H1 (cell line): ENCODE measurements at regions not wholly inside any gene's neighbourhood (a gene's known extent, or its start where the extent isn't known, plus 50 kb on each side); places are given as distances from the start of the nearest gene placed in this dataset.

Experiments used
- CTCF ChIA-PET: fragments of 300-600 bp; sonication (Branson Sonifier 250); formaldehyde crosslinking; loops from one replicate; lab custom pipeline; 2021; ENCODE audit not compliant: partially characterized antibody; lab: Charles Lee
- POLR2A ChIA-PET: fragments of 300-600 bp; sonication (Branson Sonifier 250); formaldehyde crosslinking; loops from one replicate; lab custom pipeline; 2021; ENCODE audit warnings: inconsistent platforms; ENCODE audit not compliant: partially characterized antibody; lab: Charles Lee
- DNase-seq, 2 experiments: peaks; one replicate each; pipeline versions ENCODE4 v3.0.0 to v3.0.0-alpha.2; 2010 to 2022; ENCODE audit warnings: low spot score in 2 of 2, low read depth in 1 of 2, mixed read lengths in 1 of 2
- FAIRE-seq: peaks from 2 replicates; lab custom pipeline; 2011; peaks lifted over from hg19 to GRCh38; lab: Jason Lieb, UNC
- H2AFZ ChIP-seq: 2 replicates; pipeline ENCODE4 v1.8.1; 2012; ENCODE audit warnings: low read length, inconsistent platforms
- H2AK5ac ChIP-seq: 2 replicates; pipeline ENCODE4 v1.6.1; 2013; ENCODE audit warnings: low read depth, low read length
- H2BK120ac ChIP-seq: replicated peaks from 2 replicates; pipeline ENCODE3; 2013; ENCODE audit warnings: low read depth, low read length, inconsistent platforms
- H2BK12ac ChIP-seq: 2 replicates; pipeline ENCODE4 v1.6.1; 2013; ENCODE audit warnings: low read depth, low read length
- H2BK15ac ChIP-seq: 2 replicates; pipeline ENCODE4 v1.6.1; 2013; ENCODE audit warnings: low read length
- H2BK20ac ChIP-seq: 2 replicates; pipeline ENCODE4 v1.6.1; 2013; ENCODE audit warnings: low read length
- H2BK5ac ChIP-seq: 2 replicates; pipeline ENCODE4 v1.6.1; 2013; ENCODE audit warnings: low read depth, low read length
- H3K14ac ChIP-seq: 2 replicates; pipeline ENCODE4 v1.6.1; 2013; ENCODE audit warnings: inconsistent platforms; ENCODE audit not compliant: insufficient read length
- H3K18ac ChIP-seq: 2 replicates; pipeline ENCODE4 v1.6.1; 2013; ENCODE audit warnings: low read length; ENCODE audit errors: extremely low read depth
- H3K23ac ChIP-seq: 2 replicates; pipeline ENCODE4 v1.6.1; 2013; ENCODE audit warnings: inconsistent platforms; ENCODE audit not compliant: insufficient read length
- H3K23me2 ChIP-seq: 2 replicates; pipeline ENCODE4 v1.6.1; 2013; ENCODE audit warnings: low read depth, low read length
- H3K27ac ChIP-seq: 2 replicates; pipeline ENCODE4 v1.6.1; 2011; ENCODE audit warnings: low read depth, low read length, inconsistent platforms
- H3K27me3 ChIP-seq, 4 experiments: replicated peaks in 1 of 4; 1 replicate in 1 of 4; 2 replicates in 3 of 4; pipeline versions ENCODE4 v1.6.1 to v1.8.1; 2011 to 2013; ENCODE audit warnings: low read length in 3 of 4, mild to moderate bottlenecking in 3 of 4, inconsistent platforms in 2 of 4, mixed read lengths in 2 of 4, moderate library complexity in 1 of 4; ENCODE audit not compliant: control insufficient read depth in 3 of 4, insufficient read depth in 3 of 4; ENCODE audit errors: extremely low read depth in 1 of 4
- H3K36me3 ChIP-seq, 4 experiments: 2 replicates each; pipeline versions ENCODE4 v1.6.1 to v1.8.1; 2011 to 2013; ENCODE audit warnings: mild to moderate bottlenecking in 4 of 4, low read length in 3 of 4, moderate library complexity in 2 of 4, control low read depth in 1 of 4, inconsistent platforms in 1 of 4; ENCODE audit not compliant: insufficient read depth in 4 of 4, control insufficient read depth in 2 of 4
- H3K4ac ChIP-seq: replicated peaks from 2 replicates; pipeline ENCODE3; 2013; ENCODE audit warnings: low read length, low read depth, mixed read lengths, inconsistent platforms; ENCODE audit not compliant: insufficient read length
- H3K4me1 ChIP-seq, 4 experiments: replicated peaks in 1 of 4; 1 replicate in 1 of 4; 2 replicates in 3 of 4; pipeline versions ENCODE4 v1.6.1 to v1.8.1; 2011 to 2013; ENCODE audit warnings: low read length in 3 of 4, inconsistent platforms in 2 of 4, mixed read lengths in 1 of 4; ENCODE audit not compliant: insufficient read depth in 4 of 4, control insufficient read depth in 3 of 4
- H3K4me2 ChIP-seq, 2 experiments: 2 replicates each; pipeline versions ENCODE4 v1.6.1 to v1.8.1; 2011 to 2013; ENCODE audit warnings: low read depth in 2 of 2, low read length in 2 of 2, control low read depth in 1 of 2, inconsistent platforms in 1 of 2, mild to moderate bottlenecking in 1 of 2; ENCODE audit not compliant: insufficient read depth in 1 of 2
- H3K4me3 ChIP-seq, 4 experiments: fragments of 200-600, 300-600 bp in 1 of 4; sonication (generic), shearing (Covaris generic), sonication (Bioruptor Twin) in 1 of 4; 2 replicates each; pipeline versions ENCODE4 v1.5.1 to v1.8.1; 2011 to 2016; ENCODE audit warnings: low read length in 4 of 4, low read depth in 3 of 4, control low read depth in 2 of 4, inconsistent platforms in 2 of 4, mild to moderate bottlenecking in 2 of 4, mixed read lengths in 1 of 4, moderate library complexity in 1 of 4; ENCODE audit not compliant: insufficient read depth in 2 of 4; ENCODE audit errors: extremely low read depth in 1 of 4
- H3K56ac ChIP-seq: replicated peaks from 2 replicates; pipeline ENCODE3; 2013; ENCODE audit warnings: low read depth, mild to moderate bottlenecking, mixed read lengths, low read length, inconsistent platforms; ENCODE audit not compliant: insufficient read length
- H3K79me1 ChIP-seq: 2 replicates; pipeline ENCODE4 v1.6.1; 2013; ENCODE audit warnings: low read depth, low read length, control low read depth
- H3K79me2 ChIP-seq, 2 experiments: 2 replicates each; pipeline versions ENCODE4 v1.6.1 to v1.8.1; 2012 to 2013; ENCODE audit warnings: low read length in 2 of 2, mild to moderate bottlenecking in 2 of 2, inconsistent platforms in 1 of 2; ENCODE audit not compliant: insufficient read depth in 2 of 2, control insufficient read depth in 1 of 2
- H3K9ac ChIP-seq, 4 experiments: replicated peaks in 1 of 4; 1 replicate in 1 of 4; 2 replicates in 3 of 4; pipeline versions ENCODE4 v1.6.1 to v1.8.1; 2011 to 2013; ENCODE audit warnings: low read depth in 3 of 4, low read length in 3 of 4, control low read depth in 2 of 4, mild to moderate bottlenecking in 2 of 4, moderate library complexity in 2 of 4, inconsistent platforms in 1 of 4; ENCODE audit errors: extremely low read depth in 1 of 4
- H3K9me3 ChIP-seq, 2 experiments: 2 replicates each; pipeline versions ENCODE4 v1.6.1 to v1.8.1; 2012 to 2013; ENCODE audit warnings: mild to moderate bottlenecking in 2 of 2, moderate library complexity in 2 of 2, control low read depth in 1 of 2, inconsistent platforms in 1 of 2, low read depth in 1 of 2, low read length in 1 of 2, mixed read lengths in 1 of 2; ENCODE audit not compliant: insufficient read depth in 2 of 2
- H4K20me1 ChIP-seq, 2 experiments: replicated peaks in 1 of 2; 2 replicates each; pipeline versions ENCODE3 to v1.8.1; 2011 to 2013; ENCODE audit warnings: inconsistent platforms in 2 of 2, low read length in 2 of 2, mild to moderate bottlenecking in 1 of 2; ENCODE audit not compliant: insufficient read depth in 2 of 2, control insufficient read depth in 1 of 2
- H4K5ac ChIP-seq: 2 replicates; pipeline ENCODE4 v1.6.1; 2013; ENCODE audit warnings: low read length, low read depth, mixed read lengths, inconsistent platforms; ENCODE audit not compliant: insufficient read length
- H4K8ac ChIP-seq: 2 replicates; pipeline ENCODE4 v1.8.0; 2013; ENCODE audit warnings: mild to moderate bottlenecking, moderate library complexity, low read length, inconsistent platforms; ENCODE audit not compliant: insufficient read depth; ENCODE audit errors: extremely low read depth
- H4K91ac ChIP-seq: replicated peaks from 2 replicates; pipeline ENCODE3; 2013; ENCODE audit warnings: low read length, mixed read lengths, inconsistent platforms; ENCODE audit not compliant: insufficient read length
- CBX8 ChIP-seq: fragments of 300-800, 300-1000 bp; sonication (generic); IDR thresholded peaks from 2 replicates; pipeline ENCODE4 v1.7.1; 2016; ENCODE audit warnings: low read depth, low read length, borderline replicate concordance
- CHD2 ChIP-seq: IDR thresholded peaks from 2 replicates; pipeline ENCODE4 v1.6.1; 2012; ENCODE audit warnings: low read length, improper control_type of control experiment
- JUND ChIP-seq: IDR thresholded peaks from 2 replicates; pipeline ENCODE4 v1.6.1; 2011; ENCODE audit warnings: mild to moderate bottlenecking, improper control_type of control experiment, low read length
- KDM4A ChIP-seq: IDR thresholded peaks from one replicate; pipeline ENCODE4 v1.7.1; 2012; ENCODE audit warnings: low read depth, mild to moderate bottlenecking, moderate library complexity, low read length, inconsistent platforms; ENCODE audit not compliant: severe bottlenecking
- POLR2AphosphoS5 ChIP-seq: IDR thresholded peaks from 2 replicates; pipeline ENCODE4 v1.6.1; 2011; ENCODE audit warnings: low read depth, low read length
- POU5F1 ChIP-seq: IDR thresholded peaks from 2 replicates; pipeline ENCODE4 v1.6.1; 2011; ENCODE audit warnings: low read depth, mild to moderate bottlenecking, low read length, moderate library complexity
- SP1 ChIP-seq: IDR thresholded peaks from 2 replicates; pipeline ENCODE4 v1.6.1; 2011; ENCODE audit warnings: low read depth, low read length
- SP2 ChIP-seq: IDR thresholded peaks from 2 replicates; pipeline ENCODE4 v1.6.1; 2012; ENCODE audit warnings: mild to moderate bottlenecking, low read length, inconsistent platforms
- TF ChIP-seq, protein P1 (sequence below): IDR thresholded peaks from 2 replicates; pipeline ENCODE4 v1.6.1; 2012; ENCODE audit warnings: inconsistent platforms
- TF ChIP-seq, protein P2 (sequence below): IDR thresholded peaks from 2 replicates; pipeline ENCODE4 v1.6.1; 2011; ENCODE audit warnings: low read length, improper control_type of control experiment

DNA sequence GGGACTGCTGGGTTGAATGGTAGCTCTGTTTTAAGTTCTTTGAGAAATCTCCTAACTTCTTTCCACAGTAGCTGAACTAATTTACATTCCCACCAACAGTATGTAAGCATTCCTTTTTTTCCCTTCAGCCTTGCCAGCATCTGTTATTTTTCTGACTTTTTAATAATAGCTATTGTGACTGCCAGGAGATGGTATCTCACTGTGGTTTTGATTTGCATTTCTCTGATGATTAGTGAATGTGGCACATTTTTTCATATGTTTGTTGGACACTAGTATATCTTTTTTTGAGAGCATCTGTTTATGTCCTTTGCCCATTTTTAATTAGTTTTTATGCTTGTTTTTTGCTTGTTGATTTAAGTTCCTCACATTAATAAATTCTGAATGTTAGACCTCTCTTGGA is 990.8 kb downstream of the GATA3 start:
- Histone ChIP-seq H3K4ac (no peak overlapping the region), H3K27ac (no peak overlapping the region), H3K14ac (no peak overlapping the region), H2BK20ac (no peak overlapping the region), H4K5ac (no peak overlapping the region), H3K9ac (no peak overlapping the region), H2BK120ac (no peak overlapping the region), H3K23ac (no peak overlapping the region), H3K23me2 (no peaks in the 10 kb centered on the region; the same call in 1 of the 2 replicates), H2BK12ac (no peak overlapping the region), H2AFZ (no peak overlapping the region), H2AK5ac (no peak overlapping the region), H3K4me2 (no peak overlapping the region), H4K91ac (no peak overlapping the region), H2BK5ac (no peak overlapping the region), H3K79me2 (no peaks in the 10 kb centered on the region), H3K18ac (no peak overlapping the region), H3K79me1 (no peaks in the 10 kb centered on the region), H3K9me3 (no peaks in the 10 kb centered on the region), H4K20me1 (no peaks in the 10 kb centered on the region), H2BK15ac (no peak overlapping the region), H3K4me1 (no peaks in the 10 kb centered on the region), H3K56ac (no peak overlapping the region), H4K8ac (no peak overlapping the region), H3K36me3 (no peaks in the 10 kb centered on the region), H3K4me3 (no peak overlapping the region), H3K27me3 (no peaks in the 10 kb centered on the region)
- CTCF ChIA-PET = interaction anchor here (1.3 kb wide), 1 partner anchor 9 kb away, joined by 3 read pairs; no protein-coding TSS in a partner anchor
- DNase-seq (no peak), FAIRE-seq (no peak)
- POLR2A ChIA-PET = no interaction called here
- TF ChIP-seq, protein P1, sequence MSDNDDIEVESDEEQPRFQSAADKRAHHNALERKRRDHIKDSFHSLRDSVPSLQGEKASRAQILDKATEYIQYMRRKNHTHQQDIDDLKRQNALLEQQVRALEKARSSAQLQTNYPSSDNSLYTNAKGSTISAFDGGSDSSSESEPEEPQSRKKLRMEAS = no peak
- TF ChIP-seq CBX8 = no peak
- TF ChIP-seq JUND = no peak
- no peak for TF ChIP-seq POU5F1
- no peak for TF ChIP-seq SP1
- no peak for TF ChIP-seq CHD2
- no peak for TF ChIP-seq POLR2AphosphoS5
- TF ChIP-seq, protein P2, sequence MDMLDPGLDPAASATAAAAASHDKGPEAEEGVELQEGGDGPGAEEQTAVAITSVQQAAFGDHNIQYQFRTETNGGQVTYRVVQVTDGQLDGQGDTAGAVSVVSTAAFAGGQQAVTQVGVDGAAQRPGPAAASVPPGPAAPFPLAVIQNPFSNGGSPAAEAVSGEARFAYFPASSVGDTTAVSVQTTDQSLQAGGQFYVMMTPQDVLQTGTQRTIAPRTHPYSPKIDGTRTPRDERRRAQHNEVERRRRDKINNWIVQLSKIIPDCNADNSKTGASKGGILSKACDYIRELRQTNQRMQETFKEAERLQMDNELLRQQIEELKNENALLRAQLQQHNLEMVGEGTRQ = no peak
- TF ChIP-seq KDM4A = no peak
- TF ChIP-seq SP2 = no peak
